Karpas-422 (cell line): ENCODE measurements at regions not wholly inside any gene's neighbourhood (a gene's known extent, or its start where the extent isn't known, plus 50 kb on each side); places are given as distances from the start of the nearest gene placed in this dataset.

Source experiments
- DNase-seq: peaks from one replicate; pipeline ENCODE4 v3.0.0-alpha.2; 2015
- H2AFZ ChIP-seq: fragments of 200-600 bp; sonication (generic); 2 replicates; pipeline ENCODE4 v1.6.1; 2014; ENCODE audit warnings: antibody characterized with exemption, low read length, mixed read lengths
- H3K27ac ChIP-seq: fragments of 200-600 bp; sonication (generic); 2 replicates; pipeline ENCODE4 v1.5.1; 2014; ENCODE audit warnings: mild to moderate bottlenecking, low read length, moderate library complexity
- H3K27me3 ChIP-seq: fragments of 200-600 bp; sonication (generic); 2 replicates; pipeline ENCODE4 v1.6.1; 2014; ENCODE audit warnings: low read length, mixed read lengths
- H3K36me3 ChIP-seq: fragments of 200-600 bp; sonication (generic); 2 replicates; pipeline ENCODE4 v1.6.1; 2014; ENCODE audit warnings: low read length, mixed read lengths; ENCODE audit not compliant: insufficient read depth
- H3K4me1 ChIP-seq: fragments of 200-600 bp; sonication (generic); 2 replicates; pipeline ENCODE4 v1.6.1; 2014; ENCODE audit warnings: mild to moderate bottlenecking, low read length, mixed read lengths
- H3K4me2 ChIP-seq: fragments of 200-600 bp; sonication (generic); 2 replicates; pipeline ENCODE4 v1.6.1; 2014; ENCODE audit warnings: low read length, low read depth, mild to moderate bottlenecking; ENCODE audit not compliant: poor library complexity, severe bottlenecking
- H3K4me3 ChIP-seq: fragments of 200-600 bp; sonication (generic); 2 replicates; pipeline ENCODE4 v1.5.1; 2014; ENCODE audit warnings: mild to moderate bottlenecking, antibody characterized with exemption, low read length, mixed read lengths
- H3K79me2 ChIP-seq: fragments of 200-600 bp; sonication (generic); 2 replicates; pipeline ENCODE4 v1.6.1; 2014; ENCODE audit warnings: mild to moderate bottlenecking, low read length, mixed read lengths
- H3K9ac ChIP-seq: fragments of 200-600 bp; sonication (generic); 2 replicates; pipeline ENCODE4 v1.6.0; 2014; ENCODE audit warnings: low read length
- H3K9me2 ChIP-seq: fragments of 200-600 bp; sonication (generic), shearing (Covaris generic); replicated peaks from 2 replicates; pipeline ENCODE4 v1.6.0; 2014; ENCODE audit warnings: mild to moderate bottlenecking, low read length, moderate library complexity; ENCODE audit not compliant: insufficient read depth
- H3K9me3 ChIP-seq: fragments of 300-700, 200-600 bp; sonication (generic); 2 replicates; pipeline ENCODE4 v1.6.1; 2014; ENCODE audit warnings: low read length, mixed read lengths
- H4K20me1 ChIP-seq: fragments of 200-600 bp; sonication (generic); 2 replicates; pipeline ENCODE4 v1.6.1; 2014; ENCODE audit warnings: mild to moderate bottlenecking, antibody characterized with exemption, low read length, low read depth; ENCODE audit not compliant: insufficient read depth

GRCh38 chr12:63208956-63209355 lies 58.0 kb upstream of the AVPR1A start:
- no peaks in the 10 kb centered on the region for H3K9me2 ChIP-seq
- H3K4me2 ChIP-seq = no peak overlapping the region
- no peaks in the 10 kb centered on the region for H3K9me3 ChIP-seq
- H3K79me2 ChIP-seq = no peaks in the 10 kb centered on the region
- H3K27me3 ChIP-seq = no peaks in the 10 kb centered on the region
- no peak overlapping the region for H3K27ac ChIP-seq
- no peaks in the 10 kb centered on the region for H4K20me1 ChIP-seq
- H3K9ac ChIP-seq = no peak overlapping the region
- H2AFZ ChIP-seq = no peak overlapping the region
- H3K4me1 ChIP-seq = no peaks in the 10 kb centered on the region
- DNase-seq = no peak
- no peaks in the 10 kb centered on the region for H3K36me3 ChIP-seq
- no peak overlapping the region for H3K4me3 ChIP-seq

- Histone ChIP-seq H3K4me3 (no peak overlapping the region), H3K4me1 (no peaks in the 10 kb centered on the region), H4K20me1 (no peaks in the 10 kb centered on the region), H3K36me3 (no peaks in the 10 kb centered on the region), H3K79me2 (no peaks in the 10 kb centered on the region), H2AFZ (no peak overlapping the region), H3K27me3 (no peaks in the 10 kb centered on the region), H3K9me2 (no peaks in the 10 kb centered on the region), H3K4me2 (no peak overlapping the region), H3K9me3 (no peaks in the 10 kb centered on the region), H3K27ac (no peak overlapping the region), H3K9ac (no peak overlapping the region)
- DNase-seq = no peak
Observed at GRCh38 chr12:63206909-63207308, 55.9 kb upstream of the AVPR1A start.

- no peaks in the 10 kb centered on the region for H3K9me3 ChIP-seq
- no peaks in the 10 kb centered on the region for H3K36me3 ChIP-seq
- no peaks in the 10 kb centered on the region for H4K20me1 ChIP-seq
- H3K27ac ChIP-seq = no peak overlapping the region
- no peak overlapping the region for H3K4me3 ChIP-seq
- no peak overlapping the region for H3K4me2 ChIP-seq
- H3K9ac ChIP-seq = no peak overlapping the region
- no peaks in the 10 kb centered on the region for H3K9me2 ChIP-seq
- no peak for DNase-seq
- no peaks in the 10 kb centered on the region for H3K4me1 ChIP-seq
- no peaks in the 10 kb centered on the region for H3K27me3 ChIP-seq
- H3K79me2 ChIP-seq = no peaks in the 10 kb centered on the region
- no peak overlapping the region for H2AFZ ChIP-seq
Observed at GRCh38 chr12:63206494-63206893, 55.5 kb upstream of the AVPR1A start.
